Prostate gland (tissue), 2 donors: ENCODE measurements at regions not wholly inside any gene's neighbourhood (a gene's known extent, or its start where the extent isn't known, plus 50 kb on each side); places are given as distances from the start of the nearest gene placed in this dataset.

Experiments
- POLR2A ChIP-seq: fragments of 450-650 bp; IDR thresholded peaks from one replicate; pipeline ENCODE4 v1.6.1; 2016; ENCODE audit warnings: antibody characterized with exemption, mild to moderate bottlenecking
- POLR2AphosphoS5 ChIP-seq: sonication (generic); formaldehyde crosslinking; IDR thresholded peaks from one replicate; pipeline ENCODE4 v1.6.1; 2017; ENCODE audit warnings: antibody characterized with exemption
- TF ChIP-seq, protein P1 (sequence below), 4 experiments: fragments of 200-600 bp in 2 of 4; fragments of 450-650 bp in 2 of 4; sonication (generic) in 2 of 4; IDR thresholded peaks; 1 replicate in 3 of 4; 2 replicates in 1 of 4; pipeline ENCODE4 v1.5.1; 2016 to 2019; ENCODE audit warnings: antibody characterized with exemption in 4 of 4, mild to moderate bottlenecking in 2 of 4, moderate library complexity in 2 of 4

DNA sequence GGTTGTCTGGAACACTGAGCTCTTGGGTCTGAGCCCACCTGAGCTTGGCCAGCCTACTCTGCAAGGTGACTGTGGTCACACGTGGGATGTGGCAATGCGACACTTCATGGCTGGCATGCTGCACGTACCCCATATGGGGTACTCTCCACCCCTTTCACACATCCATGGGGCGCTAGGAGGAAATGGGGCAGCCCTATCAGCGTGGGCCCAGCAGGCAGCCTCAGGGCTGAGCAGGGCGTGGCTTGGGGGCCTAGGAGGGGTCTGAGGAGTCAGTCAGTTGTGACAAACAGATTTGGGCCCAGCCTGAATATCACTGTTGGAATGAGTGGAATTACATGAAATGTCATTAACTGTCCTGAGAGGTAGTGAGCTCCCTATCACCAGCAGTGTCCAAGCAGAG lies 82.3 kb upstream of the LINGO1 start:
- TF ChIP-seq, protein P1, sequence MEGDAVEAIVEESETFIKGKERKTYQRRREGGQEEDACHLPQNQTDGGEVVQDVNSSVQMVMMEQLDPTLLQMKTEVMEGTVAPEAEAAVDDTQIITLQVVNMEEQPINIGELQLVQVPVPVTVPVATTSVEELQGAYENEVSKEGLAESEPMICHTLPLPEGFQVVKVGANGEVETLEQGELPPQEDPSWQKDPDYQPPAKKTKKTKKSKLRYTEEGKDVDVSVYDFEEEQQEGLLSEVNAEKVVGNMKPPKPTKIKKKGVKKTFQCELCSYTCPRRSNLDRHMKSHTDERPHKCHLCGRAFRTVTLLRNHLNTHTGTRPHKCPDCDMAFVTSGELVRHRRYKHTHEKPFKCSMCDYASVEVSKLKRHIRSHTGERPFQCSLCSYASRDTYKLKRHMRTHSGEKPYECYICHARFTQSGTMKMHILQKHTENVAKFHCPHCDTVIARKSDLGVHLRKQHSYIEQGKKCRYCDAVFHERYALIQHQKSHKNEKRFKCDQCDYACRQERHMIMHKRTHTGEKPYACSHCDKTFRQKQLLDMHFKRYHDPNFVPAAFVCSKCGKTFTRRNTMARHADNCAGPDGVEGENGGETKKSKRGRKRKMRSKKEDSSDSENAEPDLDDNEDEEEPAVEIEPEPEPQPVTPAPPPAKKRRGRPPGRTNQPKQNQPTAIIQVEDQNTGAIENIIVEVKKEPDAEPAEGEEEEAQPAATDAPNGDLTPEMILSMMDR (IDR thresholded peaks at IDR 0.05): no peak
- no peak for TF ChIP-seq POLR2AphosphoS5
- TF ChIP-seq POLR2A: no peak
